HG02588 (cell line): ENCODE measurements at regions not wholly inside any gene's neighbourhood (a gene's known extent, or its start where the extent isn't known, plus 50 kb on each side); places are given as distances from the start of the nearest gene placed in this dataset.

ENCODE experiments used
- ATAC-seq: cut with Tn5 transposase; IDR thresholded peaks from one replicate; pipeline ENCODE4 v1.9.1; 2021; ENCODE audit warnings: mild to moderate bottlenecking, moderate library complexity; ENCODE audit not compliant: unreplicated experiment

DNA sequence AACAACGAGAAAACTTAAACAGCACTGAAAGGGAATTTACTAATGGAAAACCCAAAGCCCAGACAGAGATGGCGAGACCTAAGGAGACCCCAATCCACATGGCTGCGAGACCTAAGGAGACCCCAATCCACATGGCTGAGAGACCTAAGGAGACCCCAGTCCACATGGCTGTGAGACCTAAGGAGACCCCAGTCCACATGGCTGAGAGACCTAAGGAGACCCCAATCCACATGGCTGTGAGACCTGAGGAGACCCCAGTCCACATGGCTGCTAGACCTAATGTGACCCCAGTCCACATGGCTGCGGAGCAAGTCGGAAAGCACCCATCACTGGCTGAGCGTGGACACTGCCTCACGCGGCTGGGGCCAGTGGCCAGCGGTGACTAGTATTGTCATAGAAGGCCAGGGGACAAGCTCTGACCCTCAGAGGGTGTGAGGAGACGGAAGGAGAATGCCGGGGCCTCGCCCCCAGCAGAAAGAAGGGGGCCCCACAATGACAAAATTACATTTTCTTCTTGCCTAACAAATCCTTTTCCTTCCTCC is 241.8 kb downstream of the C16orf95 start:
- no peak for ATAC-seq

DNA sequence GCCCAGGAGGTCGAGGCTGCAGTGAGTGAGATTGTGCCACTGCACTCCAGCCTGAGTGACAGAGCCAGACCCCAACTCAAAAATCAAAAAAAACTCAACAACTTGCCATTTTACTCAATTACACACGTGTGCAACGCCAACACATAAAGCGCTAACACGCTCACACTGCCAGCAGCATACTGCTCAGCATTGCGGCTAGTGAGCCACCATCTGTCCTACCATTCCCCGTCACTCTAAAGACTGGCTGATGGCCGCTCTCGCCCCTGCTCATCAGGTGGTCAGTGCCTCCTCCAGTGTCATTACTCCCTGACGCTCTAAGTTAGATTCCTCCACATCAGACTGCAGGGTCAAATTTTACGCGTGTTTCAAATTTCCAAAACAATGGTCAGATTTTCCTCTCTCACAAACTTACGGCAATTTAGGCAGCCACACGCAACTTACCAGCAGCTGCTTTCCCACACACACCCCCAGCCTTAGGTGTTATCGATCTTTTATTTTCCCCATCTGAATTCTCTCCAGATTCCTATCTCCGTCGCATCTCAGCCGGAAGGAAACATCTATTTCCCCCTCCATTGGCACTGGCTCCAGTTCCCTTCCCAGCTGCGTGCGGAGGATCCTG is 240.8 kb downstream of the C16orf95 start:
- no peak for ATAC-seq

DNA sequence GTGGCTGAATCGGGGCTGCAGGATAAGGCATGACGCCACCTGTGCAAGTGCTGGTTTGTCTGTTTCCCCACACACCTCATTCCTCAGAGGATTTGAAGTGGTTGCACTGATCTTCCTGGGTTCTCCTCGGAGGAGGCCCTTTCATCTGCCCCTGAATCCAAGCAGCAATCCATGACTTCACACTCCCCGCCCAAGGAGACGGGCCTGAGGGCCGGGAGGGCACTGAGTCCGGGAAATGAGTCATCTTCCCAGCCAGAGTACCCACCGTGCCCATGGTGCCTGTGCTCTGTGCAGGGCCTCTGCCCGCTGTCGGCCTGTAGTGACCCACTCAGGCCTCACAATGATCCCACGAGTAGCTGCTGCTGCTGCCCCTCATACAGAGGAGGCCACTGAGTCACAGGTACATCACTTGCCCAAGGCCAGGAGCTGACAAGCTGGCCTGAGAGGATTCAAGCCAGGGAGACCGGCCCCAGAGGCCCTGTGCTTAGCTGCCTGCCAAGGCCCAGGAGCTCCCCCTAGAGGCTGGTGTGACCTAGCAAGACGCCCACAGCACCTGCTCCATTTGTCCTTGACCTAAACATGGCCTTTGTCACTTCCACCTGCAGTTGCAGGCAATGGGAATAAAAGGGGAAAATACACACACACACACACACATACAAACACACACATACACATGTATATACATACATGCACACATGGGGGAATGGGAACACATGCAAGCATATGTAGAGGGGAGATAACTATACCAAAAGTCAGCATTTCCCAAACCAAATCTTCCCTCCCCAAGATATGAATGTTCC is 240.0 kb downstream of the C16orf95 start:
- ATAC-seq, result no peak

DNA sequence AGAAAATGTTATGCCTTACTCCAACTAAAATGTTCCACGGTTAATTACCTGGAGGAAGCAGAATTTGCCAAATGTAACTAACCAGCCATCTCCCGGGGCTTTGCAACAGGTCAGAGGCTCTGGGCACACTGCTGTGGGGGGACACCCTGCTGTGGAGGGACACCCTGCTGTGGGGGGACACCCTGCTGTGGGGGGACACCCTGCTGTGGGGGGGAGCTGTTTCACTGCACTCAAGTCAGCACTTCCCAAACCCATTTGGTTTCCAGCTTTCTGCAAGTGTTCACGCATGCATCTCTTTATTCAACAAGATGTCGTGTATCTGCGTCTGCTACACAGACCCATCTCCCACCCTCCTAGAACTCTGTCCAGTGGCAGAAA is 239.5 kb downstream of the C16orf95 start:
- no peak for ATAC-seq

DNA sequence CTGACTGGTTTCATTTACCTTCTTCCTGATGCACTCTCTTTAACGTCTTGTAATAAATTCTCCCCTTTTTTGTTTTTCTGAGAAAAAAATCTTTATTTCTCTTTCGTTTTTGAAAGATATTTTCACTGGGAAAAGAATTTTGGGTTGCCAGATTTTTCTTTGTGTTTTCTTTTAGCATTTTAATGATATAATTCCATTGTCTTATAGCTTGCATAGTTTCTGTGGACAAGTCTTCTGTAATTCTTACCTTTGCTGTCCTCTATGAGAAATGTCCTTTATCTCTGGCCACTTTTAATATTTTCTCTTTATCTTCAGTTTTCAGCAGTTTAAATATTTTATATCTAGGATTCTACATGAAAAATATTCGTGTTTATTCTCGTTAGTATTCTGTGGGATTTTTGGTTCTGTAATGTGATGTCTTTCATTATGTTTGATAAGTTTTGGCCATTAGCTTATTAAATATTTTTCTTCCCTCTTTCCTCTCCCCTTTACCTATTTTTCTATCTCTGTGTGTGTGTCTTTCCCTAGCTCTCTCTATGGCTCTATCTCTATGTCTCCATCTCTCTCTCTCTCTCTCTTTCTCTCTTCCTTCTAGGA is 236.5 kb downstream of the C16orf95 start:
- no peak for ATAC-seq

DNA sequence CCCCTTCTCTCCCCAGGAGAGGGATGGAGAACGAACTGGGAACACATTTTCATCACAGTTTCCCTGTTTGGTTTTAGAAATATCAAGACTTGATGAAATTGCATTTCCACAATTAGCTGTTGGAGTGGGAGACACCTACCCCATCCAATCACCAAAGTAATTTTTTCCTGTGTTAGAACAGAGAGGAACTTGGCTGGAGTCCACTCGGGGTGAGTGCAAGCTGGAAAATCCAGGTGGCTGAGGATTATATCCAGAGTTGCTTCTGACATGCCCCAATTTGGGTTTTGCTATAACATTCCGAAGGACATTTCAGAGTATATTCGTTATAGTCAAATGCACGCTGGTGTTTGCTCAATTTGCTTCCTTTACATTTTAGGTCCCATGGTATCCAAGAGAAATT is 231.8 kb downstream of the C16orf95 start:
- no peak for ATAC-seq

DNA sequence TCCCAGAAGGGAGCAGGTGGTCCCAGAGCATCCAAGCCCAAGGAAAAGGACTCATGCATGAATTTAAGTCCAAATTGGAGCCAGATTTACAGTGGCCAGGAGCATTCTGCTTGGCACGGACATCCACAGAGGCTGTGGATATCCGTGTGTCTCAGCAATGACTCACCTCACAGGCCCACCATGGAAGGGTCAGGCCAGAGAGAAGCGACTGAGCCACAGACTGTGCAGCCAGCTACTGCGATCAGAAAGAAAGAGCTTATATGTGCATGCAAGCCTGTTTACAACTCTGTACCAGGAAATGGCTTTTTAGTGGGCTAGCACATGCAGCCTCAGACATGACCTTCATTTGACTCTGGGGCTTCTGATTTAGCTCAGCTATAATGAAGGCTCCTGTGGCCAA is 231.0 kb downstream of the C16orf95 start:
- no peak for ATAC-seq

DNA sequence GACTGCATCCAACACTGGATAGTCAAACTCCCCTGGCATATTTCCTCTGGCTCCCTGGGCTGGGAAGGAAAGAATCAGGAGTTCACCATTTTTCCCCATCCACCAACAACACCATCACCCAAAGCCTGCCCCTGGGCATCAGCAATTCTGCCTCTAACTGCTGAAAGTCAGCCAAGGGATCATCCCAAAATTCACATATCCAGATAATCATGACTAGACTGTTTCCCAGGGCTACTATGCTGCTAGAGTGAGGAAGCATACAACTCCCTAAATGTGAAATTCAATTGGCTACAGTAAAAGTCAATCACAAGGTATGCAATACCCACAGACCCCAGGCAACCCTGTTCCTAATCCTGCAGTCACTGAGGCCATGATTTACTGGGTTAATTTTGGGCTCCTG is 230.6 kb downstream of the C16orf95 start:
- no peak for ATAC-seq

DNA sequence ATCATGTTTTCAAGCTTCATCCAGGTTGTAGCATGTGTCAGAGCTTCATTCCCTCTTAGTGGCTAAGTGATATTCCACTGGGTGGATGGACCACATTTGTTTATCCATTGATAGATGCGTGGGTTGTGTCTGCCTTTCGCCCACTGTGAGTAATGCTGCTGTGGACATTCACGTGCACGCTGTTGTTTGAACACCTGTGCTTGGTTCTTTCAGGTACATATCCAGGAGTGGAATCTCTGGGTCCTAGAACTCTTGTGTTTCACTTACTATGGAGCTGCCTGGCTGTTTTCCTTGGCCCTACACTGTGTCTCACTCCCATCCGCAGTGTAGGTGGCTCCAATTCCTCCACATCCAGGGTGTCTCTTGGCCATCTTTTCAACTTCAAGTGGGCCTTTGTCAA is 224.2 kb downstream of the C16orf95 start:
- ATAC-seq, result no peak

DNA sequence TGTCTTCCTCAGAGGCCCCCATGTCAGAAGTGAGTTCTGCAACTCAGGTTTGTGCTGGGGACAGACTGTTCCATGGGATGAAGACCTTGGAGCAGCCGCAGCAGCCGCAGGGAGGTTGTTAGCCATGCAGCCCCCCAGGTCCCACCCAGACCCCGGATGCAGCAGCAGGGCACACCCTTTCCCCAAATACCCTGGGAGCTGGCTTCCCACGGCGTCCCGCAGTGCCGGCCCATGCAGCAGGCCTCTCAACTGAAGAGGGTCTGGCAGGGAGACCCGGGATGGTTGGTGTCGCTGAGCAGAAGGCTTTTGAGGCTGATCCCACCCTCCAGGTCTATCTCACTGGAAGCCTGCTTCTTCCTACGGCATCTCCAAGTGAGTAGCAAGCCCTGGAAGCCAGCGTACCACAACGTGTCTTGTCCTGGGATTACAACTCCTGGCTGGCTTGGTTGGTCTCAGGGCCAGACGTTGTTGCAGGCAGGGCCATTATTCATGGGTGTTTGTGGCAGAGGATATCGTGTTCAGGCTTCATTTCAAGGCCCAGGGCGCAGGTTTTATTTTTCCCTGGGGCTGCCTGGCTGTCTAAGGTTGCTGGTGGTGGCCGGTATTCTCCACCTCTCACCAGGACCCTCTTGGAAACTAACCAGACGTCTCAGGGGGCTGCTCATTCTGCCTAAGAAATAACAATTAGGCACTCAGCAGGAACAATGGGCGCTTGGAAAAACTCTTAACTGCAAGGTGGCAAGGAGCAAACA is 223.2 kb downstream of the C16orf95 start:
- no peak for ATAC-seq

DNA sequence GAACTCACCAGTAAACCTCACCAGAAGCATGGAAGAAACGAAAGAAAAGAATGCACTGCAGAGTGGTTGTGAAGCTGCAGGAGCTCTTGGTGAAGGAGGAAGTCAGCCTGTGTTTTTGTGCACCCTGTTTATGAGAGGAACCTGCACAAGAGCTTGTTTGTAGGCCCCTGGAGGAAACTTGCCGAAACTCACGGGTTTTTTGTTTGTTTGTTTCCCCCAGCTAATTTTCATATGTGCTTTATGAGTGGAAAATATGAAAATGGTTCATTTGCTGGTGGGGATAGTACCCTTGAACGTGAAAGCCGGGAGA is 222.7 kb downstream of the C16orf95 start:
- no peak for ATAC-seq

DNA sequence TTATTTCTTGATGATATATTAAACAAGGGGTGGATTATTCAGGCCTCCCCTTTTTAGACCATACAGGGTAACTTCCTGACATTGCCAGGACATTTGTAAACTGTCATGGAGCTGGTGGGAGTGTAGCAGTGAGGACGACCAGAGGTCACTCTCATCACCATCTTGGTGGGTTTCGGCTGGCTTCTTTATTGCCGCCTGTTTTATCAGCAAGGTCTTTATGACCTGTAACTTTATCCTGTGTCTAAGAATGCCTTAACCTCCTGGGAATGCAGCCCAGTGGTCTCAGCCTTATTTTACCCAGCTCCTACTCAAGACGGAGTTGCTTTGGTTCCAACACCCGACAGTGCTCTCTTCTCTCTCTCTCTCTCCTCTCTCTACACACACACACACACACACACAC is 221.9 kb downstream of the C16orf95 start:
- no peak for ATAC-seq

DNA sequence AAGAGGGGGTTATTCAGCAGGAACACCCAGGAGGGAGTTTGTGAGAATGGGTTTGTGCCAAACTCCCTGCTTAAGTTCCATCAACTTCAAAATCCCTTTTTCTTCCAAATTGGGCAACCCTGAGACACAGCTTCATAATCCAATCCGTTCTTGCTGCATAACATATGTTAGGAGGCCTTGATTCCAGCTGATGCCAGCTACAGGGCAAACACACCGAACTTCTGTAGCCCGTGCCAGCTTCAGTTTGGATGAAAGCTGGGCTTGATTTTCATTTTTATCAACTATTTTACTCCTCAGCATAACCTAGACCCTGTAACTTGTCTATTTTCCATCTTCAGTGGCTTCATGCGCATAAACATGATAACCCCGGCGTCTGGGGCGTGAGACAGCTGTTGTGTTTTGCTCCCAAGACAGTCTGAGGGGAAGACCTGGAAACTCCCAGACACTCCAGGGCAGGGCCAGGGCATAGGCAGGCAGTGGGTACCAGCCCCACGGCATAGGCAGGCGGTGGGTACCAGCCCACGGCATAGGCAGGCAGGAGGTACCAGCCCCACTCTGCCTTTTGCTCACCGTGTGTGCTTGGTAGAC is 220.4 kb downstream of the C16orf95 start:
- ATAC-seq, result no peak

DNA sequence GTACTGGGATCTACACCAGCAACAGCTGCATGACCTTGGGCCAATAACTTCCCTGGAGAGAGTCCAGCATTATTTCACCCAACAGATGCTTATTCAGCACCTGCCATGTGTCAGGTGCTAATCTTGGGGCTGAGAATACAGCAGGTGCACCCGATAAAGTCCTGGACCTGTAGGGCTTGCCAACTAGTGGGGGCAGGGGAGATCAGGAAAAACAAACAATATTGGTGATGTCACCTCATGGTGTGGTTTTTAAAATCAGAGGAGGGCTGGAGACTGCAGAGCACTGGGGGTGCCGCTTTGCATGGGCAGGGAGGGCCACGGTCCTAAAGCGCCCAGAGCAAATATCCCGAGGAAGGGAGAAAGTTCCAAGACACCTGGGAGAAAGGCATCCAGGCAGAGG is 218.8 kb downstream of the C16orf95 start:
- ATAC-seq, result no peak

DNA sequence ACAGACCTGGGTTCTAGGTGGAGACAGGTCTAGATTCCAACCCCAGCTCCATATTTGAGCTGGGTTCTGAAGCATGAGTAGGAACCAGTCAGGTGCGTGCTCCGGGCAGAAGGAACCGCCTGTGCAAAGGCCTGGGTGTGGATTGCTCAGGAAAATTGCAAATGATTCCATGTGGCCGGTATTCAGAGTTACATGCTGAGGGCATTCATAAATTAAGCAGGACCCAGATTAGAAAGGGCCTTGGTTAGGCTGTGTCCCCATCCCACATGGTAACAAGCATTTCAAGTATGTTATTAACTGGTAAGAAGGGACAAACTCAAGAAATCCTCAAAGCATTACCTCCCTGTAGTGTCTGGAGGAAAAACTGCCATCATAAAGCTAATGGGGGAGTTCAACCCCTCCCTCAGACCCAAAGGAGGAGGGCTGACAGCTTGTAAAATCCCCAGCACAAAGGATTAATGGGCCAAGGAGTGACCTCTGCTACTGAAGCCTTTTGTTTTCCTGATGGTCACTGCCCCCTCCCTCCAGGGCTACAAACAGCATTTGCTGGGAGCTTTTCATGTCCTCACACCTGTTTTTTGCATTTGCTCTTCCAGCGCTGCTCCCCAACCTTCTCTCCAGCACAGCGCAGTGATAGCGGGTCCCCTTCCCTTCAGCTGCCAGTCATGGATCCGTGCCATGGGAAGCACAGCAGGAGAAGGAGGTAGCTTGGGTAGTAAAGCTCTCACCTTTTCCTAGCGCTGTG is 218.0 kb downstream of the C16orf95 start:
- no peak for ATAC-seq

DNA sequence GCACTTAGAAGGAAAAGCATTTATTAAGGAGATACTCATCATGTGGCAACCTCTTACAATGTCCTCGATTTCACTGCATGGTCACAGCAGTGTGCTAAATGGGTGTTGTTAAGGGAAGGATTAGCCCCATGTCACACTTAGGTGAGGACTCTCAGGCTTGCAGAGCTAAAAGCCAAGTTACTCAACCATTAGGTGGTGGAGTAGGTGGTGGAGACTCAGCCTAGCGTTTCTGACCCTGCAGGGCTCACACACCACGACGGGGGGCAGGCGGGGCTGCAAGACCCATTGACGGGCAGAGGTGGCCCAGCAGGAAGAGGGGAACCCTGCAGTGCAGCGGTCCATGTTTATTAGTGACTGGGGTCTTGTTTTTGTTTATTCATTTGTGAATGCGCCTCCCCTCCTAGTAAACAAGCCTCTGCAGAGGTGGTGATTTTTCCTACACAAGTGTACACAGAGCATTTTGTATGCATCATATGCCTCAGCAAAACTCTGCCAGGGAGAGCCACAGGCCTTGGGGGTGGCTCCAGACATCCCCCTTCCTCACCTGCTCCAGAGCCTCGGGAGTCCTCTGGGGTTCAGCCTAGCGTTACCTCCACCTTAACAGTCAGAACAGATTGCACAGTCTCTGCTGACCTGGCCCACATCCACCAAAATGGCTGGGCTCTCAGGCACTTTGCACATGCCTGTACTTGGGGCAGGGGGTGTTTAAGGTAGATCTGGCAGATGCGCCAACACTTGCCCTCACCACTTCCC is 216.7 kb downstream of the C16orf95 start:
- no peak for ATAC-seq

DNA sequence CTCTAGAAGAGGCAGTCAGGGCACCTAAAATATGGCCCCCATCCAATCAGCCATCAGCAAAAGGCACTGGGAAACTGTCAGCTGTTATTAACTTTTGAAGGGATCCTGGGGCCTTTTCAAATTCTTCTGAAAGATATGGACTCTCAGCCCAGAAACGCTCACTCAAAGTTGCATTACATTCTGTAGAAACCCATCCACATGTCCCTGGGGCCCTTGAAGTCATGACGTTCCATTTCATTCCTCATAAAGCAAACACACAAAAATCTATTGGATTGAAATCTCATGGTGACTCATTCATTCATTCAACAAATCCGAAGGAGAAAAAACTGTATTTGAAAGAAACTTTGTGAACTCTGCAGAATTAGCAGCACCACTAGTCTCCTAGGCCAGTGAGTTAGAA is 215.3 kb downstream of the C16orf95 start:
- no peak for ATAC-seq

DNA sequence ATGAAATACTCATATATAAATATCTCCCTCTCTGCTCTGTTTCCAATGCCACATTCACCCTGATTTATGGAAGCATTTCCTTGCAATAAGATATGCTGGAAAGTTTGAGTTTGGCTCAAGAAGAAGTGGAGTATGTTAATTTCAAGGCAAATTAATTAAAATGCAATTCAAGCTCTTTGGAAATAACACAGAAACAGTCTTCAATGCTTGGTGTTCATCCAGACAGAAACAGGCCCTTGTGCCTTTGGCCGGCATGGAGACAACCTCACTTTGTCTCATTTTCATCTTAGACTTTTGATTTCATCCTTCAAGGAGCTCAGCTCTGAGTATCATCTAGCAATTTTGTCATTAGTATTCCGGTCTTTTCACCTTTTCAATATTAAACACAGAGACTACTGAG is 210.0 kb downstream of the C16orf95 start:
- no peak for ATAC-seq

DNA sequence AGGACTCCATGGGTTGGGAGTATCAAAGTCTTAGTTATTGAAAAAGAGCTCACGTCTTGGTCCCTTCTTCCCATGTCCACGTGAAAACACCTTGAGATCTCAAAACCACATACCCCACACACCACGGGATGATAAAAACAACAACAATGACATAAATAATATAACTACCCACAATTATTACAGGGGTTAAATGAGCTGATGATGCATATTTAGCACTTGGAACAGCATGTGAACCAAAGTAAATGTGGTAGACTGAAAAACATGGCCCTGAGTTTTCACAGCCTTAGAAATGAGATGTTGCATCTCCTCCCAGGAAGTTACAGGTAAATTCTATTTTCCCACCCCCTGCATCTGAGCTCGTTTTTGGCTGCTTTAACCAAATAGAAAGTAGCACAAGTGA is 208.9 kb downstream of the C16orf95 start:
- ATAC-seq, result no peak

DNA sequence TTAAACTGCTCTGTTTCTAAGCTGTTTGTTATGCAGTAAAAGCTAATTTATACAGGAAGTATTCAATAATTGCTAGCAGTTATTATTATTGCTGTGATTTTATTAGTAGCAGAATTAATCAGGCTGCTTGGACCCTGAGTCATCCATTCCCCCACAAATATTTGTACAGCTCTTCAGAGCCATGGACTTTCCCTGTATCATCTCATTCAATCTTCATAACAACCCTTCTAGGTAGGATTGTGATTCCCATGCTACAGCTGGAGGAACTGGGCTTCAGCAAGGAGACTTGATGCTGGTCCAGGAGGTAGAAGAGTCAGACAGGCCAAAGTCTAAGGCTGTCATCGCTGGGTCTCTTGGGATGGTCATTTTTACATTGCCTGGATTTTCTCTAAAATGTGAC is 208.3 kb downstream of the C16orf95 start:
- no peak for ATAC-seq
